GM21619 (cell line): ENCODE measurements at regions not wholly inside any gene's neighbourhood (a gene's known extent, or its start where the extent isn't known, plus 50 kb on each side); places are given as distances from the start of the nearest gene placed in this dataset.

Source experiments
- ATAC-seq: cut with Tn5 transposase; IDR thresholded peaks from one replicate; pipeline ENCODE4 v1.9.1; 2021; ENCODE audit not compliant: unreplicated experiment

DNA sequence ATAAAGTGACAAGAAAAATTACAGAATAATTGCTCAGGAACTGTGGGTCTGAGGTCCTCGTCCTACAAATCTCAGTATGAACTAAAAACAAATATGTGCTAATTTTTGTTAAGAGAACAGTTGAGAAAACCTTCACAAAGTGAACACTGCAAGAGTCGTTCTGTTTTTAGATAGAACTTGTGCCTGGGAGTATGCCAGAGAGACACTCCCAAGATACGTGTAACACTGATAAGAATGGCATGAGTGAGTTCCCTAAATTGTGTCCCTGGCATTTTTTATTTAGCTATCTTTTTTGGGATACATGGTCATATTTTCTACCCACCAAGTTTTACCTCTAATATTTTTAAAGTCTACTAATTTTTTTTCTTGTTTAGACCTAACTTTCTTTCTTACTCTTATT, 860.0 kb upstream of the NR2F2 start:
- ATAC-seq: no peak

DNA sequence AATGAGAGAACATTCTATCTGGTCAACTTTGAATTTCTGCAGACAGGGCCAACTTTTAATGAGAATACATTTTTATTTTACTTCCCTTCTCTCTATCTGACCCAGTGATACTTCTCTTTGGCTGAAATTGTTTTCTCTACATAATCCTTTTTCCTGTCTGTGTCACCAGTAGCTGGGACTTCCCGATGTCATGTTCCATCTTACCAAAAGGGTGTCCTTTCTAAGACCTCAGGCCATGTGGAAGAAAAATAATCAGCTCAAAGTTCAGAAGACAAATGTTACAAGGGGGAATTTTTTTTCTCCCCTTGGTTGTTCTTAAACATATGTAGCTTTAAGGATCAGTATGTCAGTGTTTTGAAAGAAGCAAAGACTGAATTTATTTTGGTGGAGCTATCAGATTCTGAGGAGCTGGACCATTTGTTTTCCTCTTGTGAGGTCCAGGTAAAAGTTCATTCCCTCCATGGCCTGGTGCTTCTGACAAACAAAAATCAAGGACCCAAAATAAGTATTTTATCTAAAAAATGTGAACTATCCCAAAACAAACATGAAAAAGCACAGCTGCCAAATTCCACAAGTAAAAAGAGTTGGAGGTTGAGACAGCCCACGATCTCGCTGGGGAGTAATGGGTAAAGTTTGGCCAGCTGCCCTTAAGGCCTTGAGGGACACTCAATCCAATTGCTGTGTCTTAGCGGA, 859.4 kb upstream of the NR2F2 start:
- no peak for ATAC-seq

DNA sequence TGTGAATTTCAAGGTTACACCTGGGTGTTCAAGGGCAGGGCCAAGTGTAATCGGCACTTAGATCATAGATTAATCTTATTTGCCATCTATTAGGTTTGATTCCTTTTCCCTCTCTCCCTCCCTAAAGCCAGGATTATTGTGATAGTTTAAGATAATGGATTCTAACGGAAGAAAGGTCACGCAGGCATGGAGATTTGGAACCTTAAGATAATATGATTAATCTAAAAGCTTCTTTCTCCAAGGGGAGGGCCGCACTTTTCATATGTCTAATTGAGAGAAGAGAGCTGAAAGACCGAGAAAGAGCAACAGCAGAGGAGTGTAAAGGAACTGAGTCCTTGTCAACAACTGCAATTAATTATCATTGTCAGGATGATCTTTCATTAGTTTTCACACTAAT, 858.8 kb upstream of the NR2F2 start:
- ATAC-seq: no peak

DNA sequence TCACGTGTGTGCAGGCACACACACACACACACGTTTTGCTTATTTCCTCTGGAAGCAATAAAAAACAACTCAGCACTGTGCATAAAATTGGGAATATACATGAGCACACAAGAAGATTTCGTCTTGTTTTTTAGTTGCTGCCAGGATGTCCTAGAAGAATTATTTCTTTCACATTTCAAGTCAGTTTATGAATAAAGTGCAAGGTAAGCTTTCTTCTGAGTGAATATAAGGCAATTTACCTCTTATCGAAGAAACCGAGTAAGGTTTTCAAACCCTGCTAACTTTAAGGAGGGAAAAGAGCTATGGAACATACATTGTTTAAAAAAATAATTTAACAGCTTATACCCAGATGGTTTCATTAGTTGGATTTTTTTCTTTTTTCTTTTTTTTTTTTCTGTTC, 855.4 kb upstream of the NR2F2 start:
- no peak for ATAC-seq

DNA sequence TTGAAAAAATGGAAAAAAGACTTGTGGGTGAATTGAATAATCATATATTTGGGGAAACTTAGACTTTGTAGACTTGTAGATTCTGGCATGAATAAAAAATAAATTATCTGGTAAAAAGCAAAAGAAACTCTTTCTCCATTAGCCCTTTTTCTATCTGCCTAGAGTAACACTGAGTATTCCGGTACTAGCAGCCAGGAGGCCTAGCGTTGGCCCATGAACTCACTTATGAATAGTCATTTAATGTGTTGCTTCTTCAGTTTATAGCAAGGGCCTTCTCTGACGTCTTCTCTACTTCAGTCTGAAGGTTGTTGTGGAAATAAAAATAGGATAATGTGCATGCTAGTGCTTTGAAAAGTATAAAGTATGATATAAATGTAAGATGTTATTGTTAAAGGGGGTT, 851.2 kb upstream of the NR2F2 start:
- no peak for ATAC-seq

DNA sequence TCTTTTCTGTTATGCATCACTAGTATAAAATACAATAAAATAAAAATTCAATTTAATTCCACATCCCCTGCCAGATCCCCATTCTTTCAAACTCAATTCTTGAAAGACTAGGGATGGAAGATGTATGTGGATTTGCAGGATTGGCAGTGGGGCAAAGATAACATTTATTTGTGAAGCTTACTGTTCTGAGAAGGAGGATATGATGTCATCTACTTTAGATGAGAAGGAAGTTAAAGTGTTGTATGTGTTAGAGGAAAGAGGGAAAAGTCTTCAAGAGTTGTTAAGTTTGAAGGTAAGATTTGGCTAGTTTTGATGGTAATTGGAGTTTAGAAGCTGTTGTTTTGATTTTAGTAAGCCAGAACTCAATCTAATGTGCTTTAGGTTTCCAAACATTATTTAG, 845.1 kb upstream of the NR2F2 start:
- no peak for ATAC-seq

DNA sequence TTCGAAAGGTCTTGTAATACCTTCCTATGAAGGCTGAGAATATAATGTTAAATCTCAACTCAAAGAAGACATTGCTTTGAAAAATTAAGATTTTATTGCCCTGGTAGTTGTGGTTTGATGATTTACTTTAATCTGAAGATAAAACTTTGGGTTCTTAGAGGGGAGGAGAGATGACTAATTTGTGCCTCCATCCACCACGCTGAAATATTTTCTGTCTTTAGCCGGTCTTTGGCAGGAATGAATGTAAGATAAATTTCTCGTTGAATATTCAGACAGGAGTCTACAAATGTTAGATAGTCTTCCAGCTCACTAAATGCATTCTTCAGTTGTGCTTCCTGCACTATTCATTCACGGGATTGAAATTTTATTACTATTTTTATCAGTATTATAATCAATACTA, 844.3 kb upstream of the NR2F2 start:
- no peak for ATAC-seq

DNA sequence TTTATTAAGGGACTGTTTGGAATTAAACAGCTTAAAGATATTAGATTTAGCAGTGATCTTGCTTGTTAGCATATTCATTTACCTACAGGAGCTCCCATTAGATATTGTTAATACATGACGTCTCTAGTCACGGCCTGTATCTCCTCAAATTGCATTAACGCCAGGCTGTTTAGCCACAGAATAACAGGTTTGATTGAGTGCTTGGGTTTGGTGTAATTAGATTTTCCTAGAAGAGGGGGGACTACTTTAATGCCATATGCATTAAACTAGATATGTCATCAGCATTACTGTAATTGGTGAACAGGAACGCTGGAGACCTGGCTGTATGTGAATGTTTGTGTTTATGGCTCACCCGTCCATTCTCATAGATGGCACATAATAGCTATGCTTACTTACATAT, 841.4 kb upstream of the NR2F2 start:
- ATAC-seq: no peak

DNA sequence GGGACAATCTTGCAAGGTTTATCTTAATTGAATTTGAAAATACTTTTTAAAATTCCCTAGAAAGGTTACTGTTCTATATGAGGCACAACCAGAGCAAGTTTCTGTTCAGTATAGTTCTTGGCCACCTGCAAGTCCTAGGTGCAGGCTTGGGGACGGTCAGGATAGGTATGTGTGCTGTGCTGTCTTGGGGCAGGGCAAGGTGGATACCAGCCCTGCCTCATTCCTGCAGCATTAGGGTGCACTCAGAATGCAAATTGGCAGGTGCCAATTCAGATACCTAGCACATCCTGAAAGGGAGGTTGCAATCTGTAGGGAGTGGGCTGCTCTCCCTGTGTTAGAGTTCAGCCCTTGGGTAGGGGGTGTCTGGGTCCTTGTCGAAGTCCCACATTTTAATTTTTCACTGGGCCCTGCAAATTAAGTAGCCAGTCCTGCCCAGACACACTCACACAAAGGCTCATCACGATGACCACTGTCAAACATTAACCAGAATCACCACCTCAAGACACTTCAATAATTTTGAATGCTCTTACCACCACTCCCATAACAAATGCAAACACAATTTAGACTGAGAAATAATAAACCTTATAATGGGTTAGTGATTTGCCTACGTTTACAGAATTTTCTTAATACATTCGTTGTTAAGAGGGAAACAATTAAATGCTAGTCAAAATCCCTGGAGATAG, 838.0 kb upstream of the NR2F2 start:
- ATAC-seq: no peak

DNA sequence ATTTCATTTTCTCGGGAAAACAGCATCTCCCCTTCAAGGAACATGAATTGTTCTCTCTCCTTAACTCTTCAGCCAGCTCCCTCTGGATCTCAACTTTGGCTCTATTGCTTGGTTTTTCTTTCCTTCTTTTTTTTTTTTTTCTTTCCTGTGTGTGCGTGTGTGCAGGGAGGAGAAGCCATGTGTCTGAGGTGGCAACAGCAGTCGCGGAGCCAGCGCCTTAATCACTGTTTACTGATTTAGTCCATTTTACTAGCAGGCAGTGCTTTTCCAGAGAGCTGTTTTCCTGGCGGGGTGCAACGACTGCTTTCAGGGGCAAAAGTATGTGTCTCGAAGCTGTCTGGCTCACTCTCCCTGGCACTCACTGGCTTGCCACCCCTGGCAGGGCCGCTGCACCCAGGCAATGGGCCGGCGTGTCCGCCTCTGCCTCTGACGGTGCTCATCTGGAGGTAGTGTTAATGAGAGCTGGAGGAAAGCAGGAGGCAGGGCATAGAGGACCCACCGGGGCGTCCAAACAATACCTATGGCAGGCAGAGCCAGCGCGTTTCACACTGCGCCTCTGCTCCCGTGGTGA, 835.4 kb upstream of the NR2F2 start:
- no peak for ATAC-seq

DNA sequence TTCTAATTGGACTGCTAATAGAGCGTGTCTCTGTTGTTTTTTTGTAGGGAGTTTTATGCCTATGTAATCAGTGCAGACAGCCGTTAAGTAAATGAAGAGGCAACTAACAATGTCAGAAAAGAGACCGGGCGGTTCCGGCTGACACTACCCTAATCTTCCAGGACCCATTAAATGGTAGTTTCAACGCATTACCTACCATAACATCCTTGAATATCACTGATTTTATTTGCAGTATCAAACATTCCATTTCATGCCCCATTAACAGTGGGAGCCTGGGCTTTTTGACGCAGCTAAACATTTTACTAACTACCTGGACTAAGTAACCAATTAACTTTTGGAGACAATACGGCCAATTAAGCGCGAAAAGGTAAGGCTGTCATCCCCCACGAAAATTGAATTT, 832.9 kb upstream of the NR2F2 start:
- ATAC-seq: no peak

DNA sequence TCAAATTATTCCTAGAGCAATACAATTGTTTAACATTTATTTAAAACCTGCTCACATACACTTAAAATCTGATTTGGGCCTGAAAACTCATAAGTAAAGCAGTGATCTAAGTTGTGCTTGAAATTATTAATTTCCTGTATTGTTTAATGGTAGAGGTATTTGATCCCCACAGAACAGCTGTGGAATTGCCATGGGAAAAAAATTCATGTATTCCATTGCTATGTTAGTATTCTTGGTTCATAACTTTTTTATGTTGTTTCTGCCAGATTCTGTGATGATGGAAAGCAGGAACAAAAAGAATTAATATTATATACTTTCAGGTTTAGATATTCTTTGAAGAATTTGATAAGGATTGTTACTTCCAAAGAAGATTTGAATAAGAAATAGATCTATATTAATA, 831.5 kb upstream of the NR2F2 start:
- no peak for ATAC-seq

DNA sequence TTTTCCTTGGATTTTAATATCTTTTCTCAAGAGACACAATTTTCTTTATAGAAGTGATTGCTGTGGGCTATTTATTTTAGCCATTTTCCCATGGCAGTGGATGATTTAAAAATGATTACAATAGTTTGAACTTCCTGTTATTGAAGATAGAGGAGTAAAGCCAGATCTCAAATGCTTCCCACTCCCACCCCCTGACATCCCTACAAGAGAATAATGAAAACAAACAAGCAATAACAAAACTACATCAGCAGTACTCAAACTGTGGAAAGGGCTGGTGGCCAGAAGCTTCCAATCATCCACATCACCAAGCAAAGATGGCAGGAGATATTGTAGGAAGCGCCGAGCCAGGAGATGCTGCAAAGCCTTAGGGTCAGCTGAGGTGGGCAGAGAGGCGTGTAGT, 831.1 kb upstream of the NR2F2 start:
- ATAC-seq: no peak

DNA sequence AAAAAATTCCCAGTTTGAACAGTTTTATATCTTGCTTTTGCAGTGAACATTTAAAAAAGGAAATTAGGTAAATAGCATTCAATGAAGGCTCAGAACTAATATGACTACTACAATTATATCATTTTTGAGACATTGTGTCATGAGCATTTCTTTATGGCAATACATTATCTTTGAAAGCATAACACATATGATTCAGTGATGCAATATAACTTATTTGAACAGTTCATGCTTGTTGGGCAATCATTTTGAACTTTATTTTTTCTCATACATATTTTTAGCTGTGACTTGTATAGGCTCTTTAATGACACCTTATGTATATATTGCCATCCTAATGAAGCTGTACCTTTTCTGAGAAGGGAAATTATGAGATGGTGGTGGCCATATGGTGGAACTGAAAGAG, 828.6 kb upstream of the NR2F2 start:
- ATAC-seq: no peak

DNA sequence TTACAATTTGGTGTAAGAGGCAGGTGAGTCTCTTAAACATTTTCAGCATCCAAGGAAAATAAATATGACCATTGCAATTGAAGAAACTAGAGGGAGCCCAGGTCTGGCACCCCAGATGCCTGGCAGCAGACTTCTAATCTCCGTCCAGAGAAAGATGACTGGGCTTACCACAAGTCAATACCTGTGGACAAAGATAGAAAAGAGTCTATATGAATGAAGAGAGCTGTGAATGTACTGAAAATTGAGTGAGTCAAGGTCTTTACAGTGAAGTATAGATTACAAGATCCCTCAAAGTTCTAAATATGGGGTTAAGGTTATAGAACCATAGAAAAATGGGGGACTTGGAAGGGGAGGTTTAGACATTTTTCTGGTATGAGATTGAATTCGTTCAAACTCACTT, 827.4 kb upstream of the NR2F2 start:
- ATAC-seq: no peak

DNA sequence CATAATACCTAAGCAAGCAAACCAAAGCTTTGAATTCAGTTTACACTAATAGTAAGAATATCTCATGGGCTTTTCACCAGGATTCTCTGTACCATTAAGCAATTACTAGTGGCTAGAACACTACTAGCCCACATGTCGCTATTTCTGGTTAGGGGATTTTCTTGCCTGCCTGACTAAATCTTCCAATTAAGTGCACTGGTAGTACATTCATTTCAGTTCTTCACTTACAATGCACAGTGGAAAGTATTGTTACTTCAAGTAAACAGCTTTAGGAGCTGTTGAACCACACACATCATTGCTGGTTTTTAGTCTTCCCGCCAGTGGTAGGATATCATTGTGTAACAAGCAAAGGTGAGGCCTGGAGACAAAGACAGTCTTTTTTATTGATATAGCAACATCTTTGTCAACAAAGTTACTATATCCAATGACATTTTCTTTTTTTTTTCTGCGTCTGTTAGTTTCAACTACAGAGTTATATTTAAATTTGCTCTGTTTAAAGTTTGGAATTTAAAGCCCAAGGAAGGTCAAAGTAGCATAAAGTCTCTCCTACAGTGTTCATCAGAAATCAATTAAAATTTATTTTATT, 826.8 kb upstream of the NR2F2 start:
- peak; percentile 49 for ATAC-seq

DNA sequence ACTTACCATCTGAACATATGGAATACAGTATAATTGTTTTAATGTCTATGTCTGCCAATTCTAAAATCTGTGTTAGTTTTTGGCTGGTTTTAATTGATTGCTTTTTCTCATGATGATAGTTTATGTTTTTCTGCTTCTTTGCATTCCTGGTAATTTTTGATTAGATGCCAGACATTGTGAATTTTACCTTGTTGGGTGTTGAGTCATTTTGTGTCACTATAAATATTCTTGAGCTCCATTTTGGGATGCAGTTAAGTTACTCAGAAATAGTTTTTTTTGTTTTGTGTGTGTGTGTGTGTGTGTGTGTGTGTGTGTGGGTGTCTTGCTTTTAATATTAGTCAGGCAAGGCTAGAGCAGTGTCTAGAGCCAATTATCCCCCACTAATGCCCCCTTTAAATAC, 818.8 kb upstream of the NR2F2 start:
- ATAC-seq: no peak

DNA sequence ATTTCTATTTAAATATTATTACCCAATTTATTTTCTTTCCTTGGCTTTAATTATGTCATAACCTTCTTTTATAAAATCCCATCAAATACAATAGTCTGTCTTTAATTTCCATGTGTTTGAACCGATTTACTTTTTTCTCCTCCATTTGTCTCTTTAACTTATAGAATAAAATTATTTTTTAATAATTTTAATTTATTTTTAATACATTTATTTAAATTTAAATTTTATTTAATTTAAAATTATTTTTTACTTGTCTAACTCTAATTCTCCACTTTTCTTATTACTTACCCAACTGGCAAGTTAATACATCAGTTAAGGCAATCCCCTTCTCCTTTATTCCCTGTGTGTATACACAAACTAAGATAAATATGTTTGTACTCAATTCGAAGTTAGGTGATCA, 817.6 kb upstream of the NR2F2 start:
- ATAC-seq: no peak

DNA sequence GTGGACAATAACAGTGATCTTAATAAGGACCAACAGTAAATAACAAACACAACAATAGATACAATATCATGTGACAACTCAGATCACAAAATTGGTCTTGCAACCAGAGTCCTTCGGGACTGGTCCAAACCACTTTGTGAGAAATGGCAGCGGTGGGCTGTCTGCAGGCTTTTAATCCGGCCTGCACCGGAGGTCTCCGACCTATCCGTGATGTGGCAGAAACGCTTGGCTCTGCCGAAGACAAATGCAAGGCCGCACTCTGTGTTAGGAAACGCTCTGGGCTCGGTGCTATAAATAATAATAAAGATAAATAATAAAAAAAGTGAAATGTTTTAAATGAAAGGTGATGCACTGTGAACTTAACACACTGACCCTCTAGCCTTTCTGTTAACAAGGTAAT, 810.6 kb upstream of the NR2F2 start:
- no peak for ATAC-seq

DNA sequence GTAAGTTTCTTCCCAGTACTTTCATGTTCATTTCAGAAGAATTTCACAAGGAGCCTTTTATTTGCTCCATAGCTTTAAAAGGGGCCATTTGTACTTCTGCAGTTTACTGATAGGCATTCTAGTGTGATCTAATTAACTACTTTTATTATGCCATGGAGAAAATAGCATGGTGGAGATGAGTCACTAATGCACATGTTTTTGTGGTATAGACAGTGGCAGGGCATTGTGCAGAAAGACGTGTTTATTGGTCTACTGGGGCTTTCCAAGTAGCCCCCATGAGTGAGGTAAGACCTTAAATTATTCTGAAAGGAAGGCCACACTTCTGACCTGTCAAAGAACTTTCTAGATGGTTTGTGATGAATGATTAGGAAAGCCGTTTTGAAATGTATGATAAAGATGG, 810.0 kb upstream of the NR2F2 start:
- no peak for ATAC-seq

DNA sequence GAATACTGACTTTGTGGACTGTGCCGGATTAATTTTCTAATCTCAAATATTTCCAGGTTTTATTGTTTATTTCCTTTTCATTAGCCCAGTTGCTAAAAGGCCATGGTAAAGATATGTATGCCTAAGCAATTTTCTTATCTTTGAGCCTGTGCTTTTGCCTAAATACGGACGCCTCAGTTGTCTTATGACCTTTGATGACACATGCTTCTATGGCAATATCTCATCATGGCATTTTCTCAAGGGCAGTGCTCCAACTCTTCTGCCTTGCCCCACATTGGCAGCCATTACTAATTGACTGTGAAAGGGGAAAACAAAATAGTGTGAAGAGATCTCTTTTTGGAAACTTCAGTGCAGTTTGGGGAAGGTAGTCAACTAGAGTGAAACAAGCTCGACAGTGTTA, 809.6 kb upstream of the NR2F2 start:
- ATAC-seq: no peak

DNA sequence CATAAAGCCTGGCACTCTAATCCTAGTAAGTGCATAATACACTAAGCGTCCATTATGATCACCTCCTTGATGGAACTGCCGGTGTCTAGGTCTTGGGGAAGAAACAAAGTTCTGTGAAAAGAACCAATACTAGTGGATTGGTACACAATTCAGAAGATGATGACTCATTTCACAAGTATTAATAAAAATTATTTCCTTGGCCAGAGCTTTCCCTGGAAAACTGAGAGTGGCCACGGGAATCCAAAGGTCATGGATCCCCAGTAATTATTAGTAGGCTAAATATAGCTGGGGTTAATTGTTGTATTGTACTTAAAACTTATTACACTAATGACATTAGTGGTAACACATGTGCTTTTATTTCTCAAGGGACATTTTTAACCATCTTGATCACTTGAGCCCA, 808.0 kb upstream of the NR2F2 start:
- ATAC-seq: no peak
